Choroid plexus epithelial cell (primary cell): ENCODE measurements at regions not wholly inside any gene's neighbourhood (a gene's known extent, or its start where the extent isn't known, plus 50 kb on each side); places are given as distances from the start of the nearest gene placed in this dataset.
A peak's percentile ranks its signal among the peaks of the same experiment; 100 is the strongest.

Source experiments
- DNase-seq: peaks from one replicate; pipeline ENCODE4 v3.0.0-alpha.2; 2010; ENCODE audit warnings: low read depth
- H3K4me3 ChIP-seq: 2 replicates; pipeline ENCODE4 v1.5.1; 2011; ENCODE audit warnings: low read depth, mild to moderate bottlenecking, control low read depth, low read length, moderate library complexity
- TF ChIP-seq, protein P1 (sequence below): conservative IDR thresholded peaks from 2 replicates; pipeline ENCODE4 v1.5.1; 2011; ENCODE audit warnings: low read depth, mild to moderate bottlenecking, control low read depth, inconsistent platforms, low read length, moderate library complexity

DNA sequence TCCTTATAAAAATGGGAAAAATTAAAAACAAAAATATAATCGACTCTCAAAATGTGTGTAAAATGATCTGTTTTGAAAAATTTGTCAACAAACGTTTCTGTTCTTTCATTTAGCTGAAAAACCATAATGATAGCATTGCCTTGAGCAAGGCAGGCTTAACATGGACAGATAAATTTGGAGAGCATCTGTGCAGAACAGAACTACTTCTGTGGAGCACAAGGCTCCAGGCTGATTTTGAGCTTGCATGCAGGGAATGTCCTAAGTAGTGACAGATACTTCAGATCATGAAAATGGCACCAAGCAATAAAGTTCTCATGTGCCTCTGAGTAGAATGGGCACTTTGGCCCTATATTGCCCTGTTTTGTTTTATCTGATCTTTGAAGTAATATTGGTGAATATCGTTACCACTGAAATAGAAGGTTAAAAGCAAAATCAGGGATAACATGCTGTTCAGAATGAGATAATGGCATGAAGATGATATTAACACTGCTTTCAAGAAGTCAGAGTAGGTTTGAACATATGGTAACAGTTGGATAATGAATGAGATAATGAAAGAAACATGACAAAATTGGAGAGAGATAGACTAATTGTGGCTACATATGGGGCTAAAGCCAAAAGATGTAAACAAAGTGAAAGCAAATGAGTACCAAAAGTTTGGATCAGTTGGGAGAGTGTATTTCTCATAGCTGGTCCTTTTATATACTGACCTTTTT lies 730.5 kb upstream of the CCDC179 start:
- no peak overlapping the region for H3K4me3 ChIP-seq
- TF ChIP-seq, protein P1, sequence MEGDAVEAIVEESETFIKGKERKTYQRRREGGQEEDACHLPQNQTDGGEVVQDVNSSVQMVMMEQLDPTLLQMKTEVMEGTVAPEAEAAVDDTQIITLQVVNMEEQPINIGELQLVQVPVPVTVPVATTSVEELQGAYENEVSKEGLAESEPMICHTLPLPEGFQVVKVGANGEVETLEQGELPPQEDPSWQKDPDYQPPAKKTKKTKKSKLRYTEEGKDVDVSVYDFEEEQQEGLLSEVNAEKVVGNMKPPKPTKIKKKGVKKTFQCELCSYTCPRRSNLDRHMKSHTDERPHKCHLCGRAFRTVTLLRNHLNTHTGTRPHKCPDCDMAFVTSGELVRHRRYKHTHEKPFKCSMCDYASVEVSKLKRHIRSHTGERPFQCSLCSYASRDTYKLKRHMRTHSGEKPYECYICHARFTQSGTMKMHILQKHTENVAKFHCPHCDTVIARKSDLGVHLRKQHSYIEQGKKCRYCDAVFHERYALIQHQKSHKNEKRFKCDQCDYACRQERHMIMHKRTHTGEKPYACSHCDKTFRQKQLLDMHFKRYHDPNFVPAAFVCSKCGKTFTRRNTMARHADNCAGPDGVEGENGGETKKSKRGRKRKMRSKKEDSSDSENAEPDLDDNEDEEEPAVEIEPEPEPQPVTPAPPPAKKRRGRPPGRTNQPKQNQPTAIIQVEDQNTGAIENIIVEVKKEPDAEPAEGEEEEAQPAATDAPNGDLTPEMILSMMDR, result no peak
- DNase-seq, result no peak

DNA sequence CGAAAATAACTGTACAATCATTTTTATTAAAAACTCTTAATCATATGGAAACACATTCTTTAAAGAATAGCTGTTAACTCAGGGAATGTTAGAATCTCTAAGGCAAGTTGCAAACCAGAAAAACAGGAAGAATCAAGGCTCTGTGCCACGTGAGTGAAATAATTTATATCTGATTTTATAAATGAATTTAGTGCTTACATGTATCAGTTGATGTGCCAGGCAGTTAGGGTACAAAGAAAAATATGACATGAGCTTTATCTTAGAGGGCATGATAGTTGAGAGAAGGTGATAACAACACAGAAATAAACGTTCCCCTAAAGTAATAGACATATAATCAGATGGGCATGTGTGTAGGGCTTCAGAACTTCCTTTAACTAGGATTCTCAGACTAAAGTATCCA lies 734.5 kb upstream of the CCDC179 start:
- DNase-seq, result no peak
- no peak overlapping the region for H3K4me3 ChIP-seq
- TF ChIP-seq, protein P1, result no peak

DNA sequence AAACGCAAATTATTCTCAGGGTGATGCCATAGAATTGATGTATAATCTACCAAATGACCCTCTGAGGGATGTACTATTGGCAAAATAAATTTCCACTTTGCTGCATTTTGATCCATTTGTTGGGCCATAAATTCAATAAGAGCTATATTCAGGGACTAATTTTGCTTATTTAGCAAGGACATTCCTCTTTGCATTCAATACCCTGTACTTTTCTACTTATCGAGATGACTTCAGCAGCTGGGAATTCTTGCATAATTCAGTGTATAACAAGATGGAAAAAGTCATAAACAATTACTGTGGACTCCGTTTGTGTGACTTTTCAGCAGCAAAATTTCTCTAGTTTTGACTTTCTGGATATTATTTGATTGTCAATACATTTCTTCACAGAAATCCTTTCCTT lies 744.7 kb upstream of the CCDC179 start:
- TF ChIP-seq, protein P1, result no peak
- H3K4me3 ChIP-seq, result no peak overlapping the region
- DNase-seq, result peak; percentile 31

DNA sequence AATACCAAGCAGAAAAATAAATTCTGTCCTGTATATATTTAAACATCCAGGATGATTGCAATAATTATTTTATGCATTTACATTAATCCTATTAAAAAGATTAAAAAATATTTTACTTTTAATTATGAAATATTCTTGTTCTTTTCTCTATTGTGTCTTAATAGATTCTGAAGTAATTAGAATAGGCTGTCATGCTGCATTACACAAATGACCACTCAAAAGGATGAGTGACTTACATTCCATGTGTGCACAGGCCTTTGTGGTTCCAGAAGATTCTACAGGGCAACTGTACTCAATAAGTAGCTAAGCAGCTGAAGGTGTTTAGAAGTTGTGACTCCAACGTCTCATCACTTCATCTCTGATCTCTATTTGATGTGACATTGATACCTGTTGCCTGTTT lies 745.9 kb upstream of the CCDC179 start:
- H3K4me3 ChIP-seq, result no peak overlapping the region
- TF ChIP-seq, protein P1, result no peak
- DNase-seq, result no peak

DNA sequence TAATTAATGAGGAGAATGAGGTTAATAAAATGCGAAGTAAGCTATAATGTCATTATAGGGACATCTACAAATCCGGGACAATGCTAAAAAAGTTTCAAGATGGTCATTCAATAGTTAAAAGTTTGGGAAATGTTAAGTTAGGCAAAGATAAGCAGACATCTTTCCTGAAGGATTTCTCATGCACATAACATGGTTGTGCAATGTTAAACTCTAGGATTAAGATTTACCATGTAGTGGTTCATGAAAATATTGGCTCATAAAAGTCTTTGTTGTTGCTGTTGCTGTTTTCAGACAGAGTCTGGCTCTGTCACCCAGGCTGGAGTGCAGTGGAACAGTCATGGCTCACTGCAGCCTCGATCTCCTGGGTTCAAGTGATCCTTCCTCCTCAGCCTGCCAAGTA lies 751.5 kb upstream of the CCDC179 start:
- H3K4me3 ChIP-seq, result no peak overlapping the region
- no peak for DNase-seq
- TF ChIP-seq, protein P1, result no peak

DNA sequence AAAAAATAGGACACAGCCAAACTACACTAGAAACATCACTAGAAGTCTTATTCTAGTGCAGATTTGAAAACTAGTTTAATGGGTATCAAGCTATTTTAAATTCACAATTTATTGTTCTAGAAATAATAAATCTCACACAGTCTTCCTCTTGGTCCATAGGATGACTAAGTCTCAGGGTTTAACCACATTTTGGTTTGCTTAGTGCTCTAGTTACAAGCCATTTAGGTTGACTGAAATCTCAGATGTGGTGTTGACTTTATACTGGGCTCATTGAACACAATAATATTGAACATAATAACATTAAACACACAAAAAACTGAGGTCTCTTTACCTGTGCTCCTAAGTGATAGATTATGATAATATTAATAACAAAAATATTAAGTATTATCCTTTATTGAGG lies 760.3 kb upstream of the CCDC179 start:
- TF ChIP-seq, protein P1, result no peak
- no peak overlapping the region for H3K4me3 ChIP-seq
- no peak for DNase-seq

DNA sequence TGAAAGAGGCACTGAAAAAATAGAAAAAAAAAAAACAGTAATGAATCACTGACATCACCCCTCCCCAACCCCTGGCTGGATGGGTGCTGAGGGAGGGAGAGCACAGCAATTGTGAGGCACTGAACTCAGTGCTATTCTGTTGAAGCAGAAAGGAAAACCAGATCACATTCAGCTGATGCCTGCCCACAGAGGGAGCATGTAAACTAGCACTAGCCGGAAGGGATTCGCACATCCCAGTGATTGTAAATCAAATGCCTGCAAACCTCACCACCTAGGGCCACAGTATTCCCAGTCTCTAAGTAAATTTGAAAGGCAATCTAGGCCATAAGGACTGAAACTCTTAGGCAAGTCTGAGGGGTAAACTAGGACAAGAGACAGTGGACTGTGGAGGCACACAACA lies 772.0 kb upstream of the CCDC179 start:
- TF ChIP-seq, protein P1, result no peak

More for the DNA sequence above, 772.0 kb upstream of the CCDC179 start:
- no peak overlapping the region for H3K4me3 ChIP-seq
- no peak for DNase-seq
